Bone marrow (tissue), 2 donors: ENCODE measurements at regions not wholly inside any gene's neighbourhood (a gene's known extent, or its start where the extent isn't known, plus 50 kb on each side); places are given as distances from the start of the nearest gene placed in this dataset.

Source experiments
- DNase-seq, 2 donors: peaks; one replicate each; lab custom pipeline; 2025; lab: John Stamatoyannopoulos, UW

GRCh38 chr5:61737301-61737963 lies 405.4 kb downstream of the ZSWIM6 start:
- no peak for DNase-seq

DNA sequence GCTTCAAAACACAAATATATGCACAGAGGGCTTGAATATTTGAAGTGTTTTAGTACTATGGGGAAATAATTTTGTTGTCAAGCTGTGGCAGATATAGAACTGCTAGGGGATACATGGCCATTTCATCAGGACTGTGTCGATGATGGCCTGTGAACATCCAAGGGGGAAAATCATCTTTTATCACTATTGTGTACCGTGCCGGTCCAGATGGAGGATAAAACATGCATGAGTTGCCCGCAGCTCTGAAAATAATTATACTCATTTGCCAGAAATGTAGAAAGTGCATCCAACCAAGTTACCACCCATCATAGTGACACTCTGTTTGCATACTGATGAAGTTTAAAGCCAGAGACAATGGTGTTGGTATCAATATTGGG lies 405.9 kb downstream of the ZSWIM6 start:
- no peak for DNase-seq

DNA sequence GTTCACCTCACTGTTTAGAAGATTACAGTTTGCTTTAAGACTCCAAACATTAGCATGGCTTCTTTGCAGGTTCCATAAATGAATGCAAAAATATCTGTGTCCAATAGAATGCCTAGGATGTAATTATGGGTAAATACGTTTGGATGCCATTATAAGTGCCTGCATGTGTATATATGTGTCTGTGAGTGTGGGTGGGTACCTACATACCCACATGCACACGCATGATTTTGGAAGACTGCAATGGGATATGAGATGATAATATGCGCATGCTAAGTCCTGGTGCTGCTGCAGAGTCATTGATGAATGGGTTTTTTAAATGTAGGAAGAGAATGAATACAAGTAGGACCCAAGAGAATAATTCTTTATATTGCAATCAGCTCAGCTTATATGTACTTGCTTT lies 406.4 kb downstream of the ZSWIM6 start:
- DNase-seq, result no peak

- no peak for DNase-seq
Measured at GRCh38 chr5:61744690-61745619, 412.9 kb downstream of the ZSWIM6 start.

- no peak for DNase-seq
Measured at GRCh38 chr5:61746831-61747575, 414.9 kb downstream of the ZSWIM6 start.

- DNase-seq, result no peak
Measured at GRCh38 chr5:61748121-61748520, 416.1 kb downstream of the ZSWIM6 start.

DNA sequence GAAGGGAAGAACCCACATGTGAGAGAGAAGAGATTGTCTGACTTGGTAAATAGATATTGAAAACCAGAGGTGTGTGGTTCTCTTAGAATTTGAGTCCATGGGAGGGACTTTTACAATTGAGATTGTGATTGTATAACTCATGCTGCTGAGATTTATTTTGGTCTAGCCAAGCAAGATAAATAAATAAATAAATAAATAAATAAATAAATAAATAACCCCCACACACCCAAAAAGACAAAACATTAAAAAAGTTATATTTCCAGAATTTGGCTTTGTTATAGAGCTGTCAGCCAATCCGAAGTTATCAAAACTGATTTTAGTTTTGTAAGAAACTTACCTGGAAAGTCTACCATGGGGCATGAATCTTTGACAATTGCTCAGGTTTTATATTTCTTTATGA lies 416.6 kb downstream of the ZSWIM6 start:
- no peak for DNase-seq

DNA sequence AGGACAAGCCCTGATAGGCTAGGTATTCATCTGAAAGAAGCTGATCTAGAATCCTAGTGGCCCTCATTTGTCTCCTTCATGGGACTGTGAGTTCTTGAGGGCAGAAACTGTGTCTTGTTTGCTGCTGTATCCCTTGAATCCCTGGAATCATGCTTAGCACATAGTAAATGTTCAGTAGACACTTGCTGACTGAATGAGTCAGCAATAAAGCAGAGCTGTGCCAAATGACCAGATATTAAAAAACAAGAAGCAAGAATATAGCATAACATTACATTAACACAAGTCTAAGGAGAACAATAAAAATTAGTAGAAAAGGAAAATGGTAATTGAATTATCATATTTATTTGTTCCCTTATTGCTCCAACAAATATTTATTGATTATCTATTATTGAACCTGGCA lies 420.5 kb downstream of the ZSWIM6 start:
- no peak for DNase-seq

DNA sequence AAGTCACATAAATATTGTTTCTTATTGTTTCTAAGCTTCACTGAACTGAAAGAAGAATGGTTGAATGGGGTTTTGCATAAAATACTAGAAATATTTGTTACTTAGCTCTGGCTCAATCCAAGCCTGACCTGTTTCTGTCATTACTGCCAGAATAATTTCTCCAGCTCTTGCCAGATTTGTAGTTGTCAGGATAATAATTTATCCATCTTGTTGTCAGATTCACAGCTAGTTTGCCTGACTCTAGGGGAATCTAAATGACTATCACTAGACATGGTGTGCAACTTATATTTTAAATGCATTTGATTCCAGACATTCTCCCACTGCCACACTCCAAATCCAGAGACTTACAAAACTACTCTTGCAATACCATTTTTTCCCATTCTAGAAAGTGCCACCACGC lies 422.7 kb downstream of the ZSWIM6 start:
- DNase-seq, result no peak

DNA sequence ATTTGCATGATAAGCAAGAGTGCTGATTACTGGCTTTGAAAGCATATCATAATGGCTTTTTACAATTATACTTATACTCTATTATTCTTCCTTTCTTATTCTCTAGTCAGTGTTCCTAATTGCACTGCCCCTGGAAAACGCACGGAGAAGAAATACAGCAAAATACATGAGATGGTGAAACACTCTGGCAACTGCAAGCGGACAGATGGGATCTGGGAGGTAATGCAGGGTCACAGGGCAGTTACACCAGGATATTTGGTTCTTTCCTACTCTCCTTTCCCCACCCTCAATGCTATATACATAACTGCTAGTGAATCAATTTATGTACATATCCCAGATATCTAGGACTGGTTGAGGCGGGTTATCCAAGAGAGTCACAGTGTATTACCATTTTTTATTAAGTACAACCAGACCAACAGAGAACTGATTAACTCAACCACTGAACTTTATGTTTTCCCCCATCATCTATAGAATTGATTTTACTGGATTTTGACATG lies 423.7 kb downstream of the ZSWIM6 start:
- no peak for DNase-seq

GRCh38 chr5:61758711-61759110 lies 426.7 kb downstream of the ZSWIM6 start:
- DNase-seq, result no peak

DNA sequence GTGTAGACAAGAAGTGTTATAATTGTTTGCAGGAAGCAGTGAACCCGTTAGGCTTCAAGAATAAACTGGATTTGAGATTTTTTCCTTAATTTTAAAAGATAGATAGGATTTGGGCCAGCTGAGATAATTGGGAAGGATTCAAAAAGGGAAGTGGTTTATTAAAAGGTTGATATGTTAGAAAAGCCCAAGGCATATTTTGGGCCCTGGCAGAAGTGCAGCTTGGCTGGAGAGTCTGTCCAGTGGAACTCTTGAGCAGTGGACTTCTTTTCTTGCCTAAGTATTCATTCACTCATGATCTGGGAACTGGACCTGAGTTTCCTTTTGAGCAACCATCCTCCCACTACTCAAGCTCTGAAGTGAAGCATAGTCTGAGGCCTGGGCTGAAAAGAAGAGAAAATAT lies 433.4 kb downstream of the ZSWIM6 start:
- no peak for DNase-seq

- DNase-seq, result no peak
Measured at GRCh38 chr5:61766141-61766540, 434.1 kb downstream of the ZSWIM6 start.

DNA sequence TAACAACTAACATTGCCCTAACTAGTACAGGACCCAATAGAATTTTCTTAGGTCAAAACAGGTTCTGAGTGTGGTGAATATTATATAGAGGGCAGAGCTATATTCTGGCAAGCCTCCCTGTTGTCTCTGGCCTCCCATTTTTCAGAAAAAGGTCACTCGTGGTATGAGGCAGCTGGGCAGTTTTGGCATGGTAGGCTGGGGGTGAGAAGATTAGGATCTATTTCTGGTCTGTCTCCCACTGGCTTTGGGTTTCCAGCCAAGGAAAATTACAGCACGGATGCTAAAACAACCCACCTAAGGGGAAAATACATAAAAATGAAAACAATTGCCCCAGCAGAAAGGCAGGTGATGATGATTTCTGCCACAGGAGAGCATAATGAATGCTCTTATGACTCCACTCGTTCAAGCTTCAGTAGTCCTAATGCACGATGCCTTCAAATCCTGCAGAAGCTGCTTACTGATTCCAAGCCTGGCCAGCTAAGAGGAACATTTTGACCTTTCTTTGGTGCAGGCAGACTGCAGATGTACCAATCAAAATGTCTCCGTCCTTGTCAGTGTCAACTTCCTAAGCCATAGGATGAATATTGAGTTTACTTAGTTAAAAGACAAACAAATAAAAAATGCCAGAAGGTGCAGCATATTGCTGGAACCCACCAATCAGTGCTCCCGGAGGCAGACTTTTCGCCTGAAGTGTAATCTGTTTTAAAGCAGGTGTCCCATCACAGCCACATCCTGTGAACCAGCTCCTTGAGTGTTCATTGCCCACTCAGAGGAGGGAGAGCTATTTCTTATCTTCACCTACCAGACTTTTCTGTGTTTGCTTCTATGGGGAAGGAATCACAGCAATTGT lies 435.4 kb downstream of the ZSWIM6 start:
- DNase-seq, result no peak

GRCh38 chr5:61768692-61769281 lies 436.7 kb downstream of the ZSWIM6 start:
- no peak for DNase-seq

DNA sequence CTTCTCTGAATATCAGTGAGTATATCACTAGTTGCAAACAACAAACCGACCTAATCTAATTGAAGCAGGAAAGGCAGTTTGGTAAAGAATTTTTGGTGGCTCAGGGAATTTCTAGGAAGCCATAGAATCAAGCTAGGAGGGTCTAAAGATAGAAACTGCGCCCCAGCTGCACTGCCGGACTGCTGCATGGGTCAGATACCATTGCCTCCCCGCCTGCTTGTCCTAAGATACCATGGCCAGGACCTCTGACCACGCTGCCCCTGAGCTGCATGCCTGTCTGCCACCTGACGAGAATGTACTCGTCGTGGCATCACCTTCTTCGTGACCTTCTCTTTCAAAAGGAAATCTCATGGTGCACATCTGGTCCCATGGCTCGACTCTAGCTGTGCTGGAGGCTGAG lies 439.0 kb downstream of the ZSWIM6 start:
- no peak for DNase-seq

DNA sequence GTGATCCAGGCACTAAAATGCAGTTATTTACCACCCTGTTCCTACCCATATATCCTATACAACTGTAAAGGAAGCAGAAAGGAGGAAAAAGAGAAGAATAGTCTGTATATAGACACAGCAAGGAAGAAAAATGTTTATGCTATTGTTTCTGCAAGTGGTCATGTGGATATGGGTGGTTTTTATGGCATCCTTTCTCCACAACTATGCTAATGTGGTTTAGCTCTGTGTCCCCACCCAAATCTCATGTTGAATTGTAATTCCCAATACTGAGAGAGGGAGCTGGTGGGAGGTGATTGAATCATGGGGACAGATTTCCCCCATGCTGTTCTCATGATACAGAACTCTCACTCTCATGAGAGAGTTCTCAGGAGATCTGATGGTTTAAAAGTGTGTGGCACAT lies 439.8 kb downstream of the ZSWIM6 start:
- no peak for DNase-seq

DNA sequence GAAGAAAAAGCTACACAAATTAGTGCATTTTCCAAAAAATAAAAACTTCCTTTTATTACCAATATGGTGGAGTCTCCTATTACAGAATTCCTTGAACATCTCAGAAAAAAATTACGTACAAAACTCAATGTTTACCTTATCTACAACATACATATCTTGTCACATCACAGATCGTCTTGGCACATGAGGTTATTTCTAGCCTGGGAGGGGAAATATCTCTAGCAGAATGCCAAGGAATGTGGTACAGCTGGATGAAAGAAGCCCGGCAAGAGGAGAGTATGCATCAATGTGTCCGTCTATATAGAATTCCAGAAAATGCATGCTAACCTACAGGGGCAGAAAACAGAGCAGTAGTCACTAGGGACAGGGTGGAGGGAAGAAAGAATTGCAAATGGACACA lies 443.8 kb downstream of the ZSWIM6 start:
- no peak for DNase-seq

DNA sequence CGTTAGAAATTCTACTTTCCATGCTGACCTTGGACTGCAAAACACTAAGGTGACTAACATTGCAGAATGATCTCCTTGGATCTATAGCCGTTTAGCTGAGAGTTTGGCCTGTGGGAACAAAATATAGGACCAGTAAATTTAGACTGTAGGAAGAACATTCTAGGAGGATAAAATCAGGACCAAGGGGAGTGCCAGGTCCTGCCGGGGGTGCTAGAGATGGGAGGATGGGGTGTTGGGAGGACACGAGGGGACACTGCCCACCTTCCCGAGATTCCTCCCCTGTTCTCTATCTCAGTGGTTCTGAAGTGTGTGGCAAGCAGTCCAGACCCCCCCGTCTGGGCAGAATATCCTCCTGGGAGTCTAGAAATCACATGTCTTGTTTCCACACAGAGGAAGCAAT lies 445.2 kb downstream of the ZSWIM6 start:
- DNase-seq, result no peak

GRCh38 chr5:61779743-61780142 lies 447.7 kb downstream of the ZSWIM6 start:
- DNase-seq, result no peak

DNA sequence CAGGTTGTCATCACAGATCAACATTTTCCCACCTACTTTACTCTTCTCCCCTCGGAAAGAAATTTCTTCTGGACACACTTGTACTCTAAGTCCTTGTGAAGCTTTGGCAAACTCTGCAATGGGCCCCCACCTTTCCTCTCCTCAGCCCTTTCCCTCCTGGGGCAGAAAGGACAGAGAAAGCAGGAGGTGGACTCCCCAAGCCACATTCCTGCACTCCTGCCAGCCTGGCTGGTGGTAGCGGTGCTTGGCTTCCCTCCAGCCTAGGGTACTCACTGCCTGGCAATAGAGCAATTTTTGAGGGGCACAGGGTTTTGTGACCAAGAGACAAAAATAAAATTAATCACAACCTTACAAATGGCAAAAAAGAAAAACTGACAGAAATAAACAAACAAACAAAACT lies 451.4 kb downstream of the ZSWIM6 start:
- no peak for DNase-seq
